Right kidney (tissue), 1 donor: ENCODE measurements at regions not wholly inside any gene's neighbourhood (a gene's known extent, or its start where the extent isn't known, plus 50 kb on each side); places are given as distances from the start of the nearest gene placed in this dataset.

Source experiments
- DNase-seq: peaks from one replicate; pipeline ENCODE4 v3.0.0-alpha.2; 2016

DNA sequence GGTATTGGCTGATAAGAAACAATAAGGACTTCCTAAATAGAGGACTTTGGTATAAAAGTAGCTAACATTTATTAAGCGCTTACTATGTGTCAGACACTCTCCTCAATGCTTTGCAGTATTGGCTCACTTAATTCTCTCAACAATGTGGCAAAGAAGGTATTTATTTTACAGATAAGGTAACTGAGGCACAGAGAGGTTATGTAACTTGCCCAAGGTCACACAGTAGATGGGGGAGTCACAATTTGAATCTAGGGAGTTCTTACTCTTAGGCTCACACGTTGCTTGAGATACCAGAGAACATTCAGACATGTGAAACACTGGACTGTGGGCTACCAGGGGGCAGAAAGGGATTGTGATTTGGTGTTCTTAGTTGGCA is 60.8 kb upstream of the GPR158 start:
- no peak for DNase-seq

DNA sequence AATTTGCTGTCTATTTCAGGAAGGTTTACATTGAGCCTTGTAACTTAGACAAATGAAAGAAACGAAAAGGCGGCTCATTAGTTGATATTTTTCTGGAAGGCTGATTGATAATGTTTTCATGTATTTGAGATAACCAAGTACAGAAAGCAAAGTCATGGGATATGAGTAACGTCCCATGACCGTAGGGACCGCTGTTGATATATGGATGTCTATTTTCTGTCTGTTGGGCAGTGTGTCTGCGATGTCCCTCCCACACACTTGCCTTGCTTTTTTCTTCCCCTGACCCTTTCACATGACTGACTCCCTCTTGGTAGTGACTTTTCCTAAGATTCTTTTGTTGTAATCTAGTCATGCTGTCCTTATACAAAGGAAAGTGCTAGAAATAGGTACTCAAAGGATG is 57.0 kb upstream of the GPR158 start:
- no peak for DNase-seq

GRCh38 chr10:25120188-25120587 is 54.6 kb upstream of the GPR158 start:
- DNase-seq = no peak
